ENCODE measurements at regions not wholly inside any gene's neighbourhood (a gene's known extent, or its start where the extent isn't known, plus 50 kb on each side); places are given as distances from the start of the nearest gene placed in this dataset.

- TF ChIP-seq NFYB (CRISPR knock-in tag; conservative IDR thresholded peaks at IDR 0.05; ENCODE audit: low read depth) = no peak
- no peak for TF ChIP-seq E2F4 (CRISPR knock-in tag; IDR thresholded peaks at IDR 0.05; ENCODE audit: borderline replicate concordance, low read depth)
- no peak for TF ChIP-seq KAT7 (CRISPR knock-in tag; IDR thresholded peaks at IDR 0.05; ENCODE audit: borderline replicate concordance)
- TF ChIP-seq ZNF138 (CRISPR knock-in tag; conservative IDR thresholded peaks at IDR 0.05) = no peak
- TF ChIP-seq HMGA2 (CRISPR knock-in tag; IDR thresholded peaks at IDR 0.05) = no peak
- TF ChIP-seq CBFB (CRISPR knock-in tag; IDR thresholded peaks at IDR 0.05; ENCODE audit: low read depth) = no peak
- no peak for TF ChIP-seq ZBTB43 (CRISPR knock-in tag; IDR thresholded peaks at IDR 0.05)
- no peak for TF ChIP-seq MYBL2 (CRISPR knock-in tag; IDR thresholded peaks at IDR 0.05)
- no peak for TF ChIP-seq ATF2 (CRISPR knock-in tag; IDR thresholded peaks at IDR 0.05; ENCODE audit: borderline replicate concordance, low read depth)
- no peak for TF ChIP-seq ZMAT4 (CRISPR knock-in tag; IDR thresholded peaks at IDR 0.05)
- no peak for TF ChIP-seq ETV6 (CRISPR knock-in tag; IDR thresholded peaks at IDR 0.05)
- H3K4me3 Mint-ChIP-seq = peak overlapping the region; percentile 58
- ChIA-PET CTCF (interaction anchor here (1.1 to 1.4 kb wide), 2 partner anchors 83 to 483 kb away, joined by 3 to 4 read pairs; no protein-coding TSS in a partner anchor), POLR2A (no interaction called here)
- ATAC-seq (peak; percentile 27), DNase-seq (ENCODE audit: low spot score) (peak; percentile 37)
- H3K9me3 Mint-ChIP-seq = no peaks in the 10 kb centered on the region
- no peak overlapping the region for H3K27ac Mint-ChIP-seq
- H3K27me3 Mint-ChIP-seq (ENCODE audit: low read depth) = peaks cover 100% of the 10 kb centered on the region
- H3K4me1 Mint-ChIP-seq = peaks cover 23% of the 10 kb centered on the region
- no peaks in the 10 kb centered on the region for H3K36me3 Mint-ChIP-seq
Measured at GRCh38 chr15:96409215-96410138, 79.0 kb downstream of the NR2F2 start.

- Mint-ChIP-seq H3K9me3 (no peaks in the 10 kb centered on the region), H3K4me1 (peaks cover 26% of the 10 kb centered on the region), H3K27ac (no peak overlapping the region), H3K4me3 (peak overlapping the region; percentile 24; the same call in 1 of the 2 replicates), H3K36me3 (no peaks in the 10 kb centered on the region), H3K27me3 (ENCODE audit: low read depth) (peaks cover 100% of the 10 kb centered on the region)
- DNase-seq (ENCODE audit: low spot score) (no peak), ATAC-seq (peak; percentile 18; the same call in 1 of the 2 replicates)
- ChIA-PET POLR2A (no interaction called here), CTCF (interaction anchor here (1.4 kb wide), 1 partner anchor 83 kb away, joined by 4 read pairs; no protein-coding TSS in a partner anchor)
- TF ChIP-seq STAT6 (CRISPR knock-in tag; conservative IDR thresholded peaks at IDR 0.05; ENCODE audit: low read depth) (no peak), CDX4 (CRISPR knock-in tag; IDR thresholded peaks at IDR 0.05; ENCODE audit: borderline replicate concordance) (no peak), KAT7 (CRISPR knock-in tag; IDR thresholded peaks at IDR 0.05; ENCODE audit: borderline replicate concordance) (no peak), ZNF425 (CRISPR knock-in tag; conservative IDR thresholded peaks at IDR 0.05) (no peak), EMX1 (CRISPR knock-in tag; IDR thresholded peaks at IDR 0.05) (no peak), ZNF263 (CRISPR knock-in tag; IDR thresholded peaks at IDR 0.05; ENCODE audit: low read depth) (no peak), ZNF423 (CRISPR knock-in tag; IDR thresholded peaks at IDR 0.05) (no peak), MYBL2 (CRISPR knock-in tag; IDR thresholded peaks at IDR 0.05) (no peak), SOX15 (CRISPR knock-in tag; IDR thresholded peaks at IDR 0.05) (no peak), HMGXB4 (CRISPR knock-in tag; IDR thresholded peaks at IDR 0.05) (no peak)
Measured at GRCh38 chr15:96410175-96411055, 79.9 kb downstream of the NR2F2 start.

Measured in WTC11 (cell line).